Right lobe of liver (tissue), 4 donors: ENCODE measurements at regions not wholly inside any gene's neighbourhood (a gene's known extent, or its start where the extent isn't known, plus 50 kb on each side); places are given as distances from the start of the nearest gene placed in this dataset.

Source experiments
- POLR2A ChIP-seq: fragments of 450-650 bp; IDR thresholded peaks from one replicate; pipeline ENCODE4 v1.6.1; 2017; ENCODE audit warnings: antibody characterized with exemption, mild to moderate bottlenecking
- TF ChIP-seq, protein P1 (sequence below), 4 donors: fragments of 200-600 bp in 3 of 4; fragments of 450-650 bp in 1 of 4; IDR thresholded peaks; one replicate each; pipeline versions ENCODE4 v1.5.1 to v1.8.0; 2016 to 2022; ENCODE audit warnings: antibody characterized with exemption in 4 of 4, mild to moderate bottlenecking in 2 of 4
- donor health status: DM: no; HTN: no; CAD: no.
- donor health status: DM: no; HTN: no; CAD: no.
- donor health status: DM: no; HTN: yes; CAD: no.

GRCh38 chr11:19603771-19604170 lies 108.9 kb upstream of the NAV2 start:
- TF ChIP-seq, protein P1, sequence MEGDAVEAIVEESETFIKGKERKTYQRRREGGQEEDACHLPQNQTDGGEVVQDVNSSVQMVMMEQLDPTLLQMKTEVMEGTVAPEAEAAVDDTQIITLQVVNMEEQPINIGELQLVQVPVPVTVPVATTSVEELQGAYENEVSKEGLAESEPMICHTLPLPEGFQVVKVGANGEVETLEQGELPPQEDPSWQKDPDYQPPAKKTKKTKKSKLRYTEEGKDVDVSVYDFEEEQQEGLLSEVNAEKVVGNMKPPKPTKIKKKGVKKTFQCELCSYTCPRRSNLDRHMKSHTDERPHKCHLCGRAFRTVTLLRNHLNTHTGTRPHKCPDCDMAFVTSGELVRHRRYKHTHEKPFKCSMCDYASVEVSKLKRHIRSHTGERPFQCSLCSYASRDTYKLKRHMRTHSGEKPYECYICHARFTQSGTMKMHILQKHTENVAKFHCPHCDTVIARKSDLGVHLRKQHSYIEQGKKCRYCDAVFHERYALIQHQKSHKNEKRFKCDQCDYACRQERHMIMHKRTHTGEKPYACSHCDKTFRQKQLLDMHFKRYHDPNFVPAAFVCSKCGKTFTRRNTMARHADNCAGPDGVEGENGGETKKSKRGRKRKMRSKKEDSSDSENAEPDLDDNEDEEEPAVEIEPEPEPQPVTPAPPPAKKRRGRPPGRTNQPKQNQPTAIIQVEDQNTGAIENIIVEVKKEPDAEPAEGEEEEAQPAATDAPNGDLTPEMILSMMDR (IDR thresholded peaks at IDR 0.05) = no peak
- TF ChIP-seq POLR2A = no peak
